Kasumi-1 (cell line): ENCODE measurements at regions not wholly inside any gene's neighbourhood (a gene's known extent, or its start where the extent isn't known, plus 50 kb on each side); places are given as distances from the start of the nearest gene placed in this dataset.
"Not testable (repeated sequence)": the region's sequence is repeated elsewhere in the genome, so short reads cannot be mapped to it uniquely, and the experiment has no call there.

Source experiments
- DNase-seq, 2 experiments: peaks; one replicate each; lab custom pipeline; 2025; lab: John Stamatoyannopoulos, UW

- not testable (repeated sequence) for DNase-seq
Observed at GRCh38 chr15:20473465-20473864, 68.1 kb downstream of the GOLGA6L6 start.

DNA sequence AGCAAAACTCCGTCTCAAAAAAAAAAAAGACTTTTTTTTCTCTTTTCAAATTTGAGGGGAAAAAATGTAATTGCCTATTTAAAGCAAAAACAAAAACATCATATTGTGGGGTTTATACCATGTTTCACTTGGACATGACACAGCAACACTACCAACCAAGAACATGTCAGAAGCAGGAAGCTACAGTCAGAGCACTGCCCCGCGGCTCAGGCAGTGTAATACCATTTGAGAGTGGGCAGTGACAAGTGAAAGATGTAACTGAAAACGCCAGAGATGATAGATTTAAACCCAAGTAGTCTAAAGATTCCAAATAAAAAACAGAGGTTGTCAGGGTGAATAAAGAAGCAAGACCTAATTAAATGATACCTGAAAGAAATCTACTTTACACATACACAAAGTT is 68.6 kb downstream of the GOLGA6L6 start:
- not testable (repeated sequence) for DNase-seq

DNA sequence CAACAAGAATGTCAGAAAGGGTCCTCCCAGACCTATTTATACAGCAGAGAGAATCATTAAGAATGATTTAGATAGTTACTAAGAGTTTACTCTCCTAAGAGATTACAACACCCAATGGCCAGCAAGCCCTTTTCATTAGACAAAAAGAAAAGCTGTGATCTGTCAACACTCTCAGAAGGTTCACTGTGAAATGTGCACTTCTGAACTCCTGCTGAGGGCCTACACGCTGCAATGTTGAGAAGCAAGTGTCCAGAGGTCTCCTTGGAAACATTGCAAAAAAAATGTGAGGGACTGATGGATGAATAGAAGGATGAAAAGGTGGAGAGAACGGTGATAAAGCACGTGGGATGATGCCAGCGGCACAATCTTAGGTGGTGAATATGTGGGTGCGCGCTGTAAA is 70.8 kb downstream of the GOLGA6L6 start:
- DNase-seq = not testable (repeated sequence)

- not testable (repeated sequence) for DNase-seq
Observed at GRCh38 chr15:20441138-20441537, 100.5 kb downstream of the GOLGA6L6 start.

GRCh38 chr15:20440390-20440789 is 101.2 kb downstream of the GOLGA6L6 start:
- not testable (repeated sequence) for DNase-seq

DNA sequence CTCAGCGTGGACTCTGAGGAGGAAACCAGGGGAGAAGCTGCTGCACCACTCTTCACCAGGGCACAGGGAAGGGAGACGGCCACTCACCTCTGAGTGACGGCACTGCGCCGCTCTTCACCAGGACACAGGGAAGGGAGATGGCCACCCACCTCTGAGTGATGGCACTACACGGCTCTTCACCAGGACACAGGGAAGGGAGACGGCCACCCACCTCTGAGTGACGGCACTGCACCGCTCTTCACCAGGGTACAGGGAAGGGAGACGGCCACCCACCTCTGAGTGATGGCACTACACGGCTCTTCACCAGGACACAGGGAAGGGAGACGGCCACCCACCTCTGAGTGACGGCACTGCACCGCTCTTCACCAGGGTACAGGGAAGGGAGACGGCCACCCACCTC is 102.5 kb downstream of the GOLGA6L6 start:
- DNase-seq = not testable (repeated sequence)

- not testable (repeated sequence) for DNase-seq
Observed at GRCh38 chr15:20438255-20438654, 103.3 kb downstream of the GOLGA6L6 start.

DNA sequence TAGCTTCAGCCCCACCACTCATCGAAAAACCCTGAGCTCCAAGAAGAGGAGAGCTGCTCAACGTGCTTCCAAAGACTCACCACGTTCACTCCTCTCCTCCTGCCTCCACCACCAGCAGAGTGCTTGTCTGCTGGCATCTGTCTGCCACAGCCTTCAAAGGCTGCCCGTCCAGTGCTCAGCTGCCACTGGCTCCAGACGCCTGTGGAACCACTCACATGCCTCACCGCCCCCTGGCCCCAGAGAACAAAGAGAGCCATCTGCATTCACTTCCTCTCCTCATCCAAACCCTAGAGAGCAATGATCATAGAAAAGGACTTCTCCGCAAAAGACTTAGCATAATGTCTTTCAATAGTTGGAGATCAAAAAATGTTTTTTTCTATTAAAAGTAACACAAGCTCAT is 108.1 kb downstream of the GOLGA6L6 start:
- DNase-seq = not testable (repeated sequence)

- DNase-seq = not testable (repeated sequence)
Observed at GRCh38 chr15:20430495-20430894, 111.1 kb downstream of the GOLGA6L6 start.

DNA sequence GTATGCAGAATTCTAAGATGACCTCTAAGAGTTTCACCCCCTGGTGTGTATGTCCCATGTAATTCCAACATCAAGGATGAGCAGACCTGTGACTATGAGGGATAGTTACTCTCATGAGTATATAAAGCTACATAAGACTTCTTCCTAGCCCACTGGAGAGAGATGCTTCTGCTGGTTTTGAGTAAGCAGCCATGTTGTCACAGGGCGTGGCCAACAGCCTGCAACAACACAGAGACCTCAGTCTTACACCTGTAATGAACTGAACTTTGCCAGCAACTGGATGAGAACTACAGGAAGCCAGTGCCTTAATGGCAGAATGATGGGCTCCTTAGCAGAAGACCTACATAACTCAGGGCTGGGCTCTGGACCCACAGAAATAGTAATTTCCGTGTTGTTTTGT is 120.9 kb downstream of the GOLGA6L6 start:
- not testable (repeated sequence) for DNase-seq

GRCh38 chr15:20416618-20417017 is 125.0 kb downstream of the GOLGA6L6 start:
- not testable (repeated sequence) for DNase-seq

DNA sequence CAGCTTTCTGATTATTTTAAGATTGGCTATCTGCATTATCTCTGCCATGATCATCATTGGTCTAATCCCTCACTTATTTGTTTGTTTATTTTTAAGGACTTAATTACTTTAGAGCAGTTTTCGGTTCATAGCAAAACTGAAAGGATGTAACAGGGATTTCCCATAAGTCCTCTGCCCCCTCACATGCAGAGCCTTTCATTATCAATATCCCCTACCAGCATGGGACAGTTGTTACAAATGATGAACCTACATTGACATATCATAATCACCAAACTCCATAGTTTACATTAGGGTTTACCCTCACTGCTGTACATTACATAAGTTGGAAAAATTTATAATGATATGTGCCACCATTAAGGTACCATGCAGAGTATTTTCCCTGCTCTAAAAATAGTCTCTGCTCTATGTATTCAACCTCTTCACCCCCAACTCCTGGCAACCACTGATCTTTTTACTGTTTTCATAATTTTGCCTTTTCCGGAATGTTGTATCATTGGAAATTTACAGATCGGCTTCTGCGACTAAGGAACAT is 131.9 kb downstream of the GOLGA6L6 start:
- not testable (repeated sequence) for DNase-seq

- no peak for DNase-seq
Observed at GRCh38 chr15:20409247-20409646, 132.4 kb downstream of the GOLGA6L6 start.

GRCh38 chr15:20407553-20407952 is 134.0 kb downstream of the GOLGA6L6 start:
- no peak for DNase-seq

GRCh38 chr15:20404571-20404970 is 137.0 kb downstream of the GOLGA6L6 start:
- DNase-seq = not testable (repeated sequence)

DNA sequence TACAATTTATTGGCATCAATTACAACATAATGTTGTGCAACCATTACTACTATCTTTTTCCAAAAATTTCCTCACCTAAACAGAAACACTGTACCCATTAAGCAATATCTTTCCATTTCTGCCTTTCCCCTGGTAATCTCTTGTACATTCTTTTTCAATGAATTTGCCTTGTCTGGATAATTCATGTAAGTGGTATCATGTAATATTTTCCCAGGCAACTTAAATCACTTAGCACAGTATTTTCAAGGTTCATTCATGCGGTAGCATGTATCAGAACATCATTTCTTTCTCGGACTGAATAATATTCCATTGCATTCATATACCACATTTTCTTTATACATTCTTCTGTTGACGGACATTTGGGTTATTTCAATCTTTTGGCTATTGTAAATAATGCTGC is 139.0 kb downstream of the GOLGA6L6 start:
- not testable (repeated sequence) for DNase-seq

DNA sequence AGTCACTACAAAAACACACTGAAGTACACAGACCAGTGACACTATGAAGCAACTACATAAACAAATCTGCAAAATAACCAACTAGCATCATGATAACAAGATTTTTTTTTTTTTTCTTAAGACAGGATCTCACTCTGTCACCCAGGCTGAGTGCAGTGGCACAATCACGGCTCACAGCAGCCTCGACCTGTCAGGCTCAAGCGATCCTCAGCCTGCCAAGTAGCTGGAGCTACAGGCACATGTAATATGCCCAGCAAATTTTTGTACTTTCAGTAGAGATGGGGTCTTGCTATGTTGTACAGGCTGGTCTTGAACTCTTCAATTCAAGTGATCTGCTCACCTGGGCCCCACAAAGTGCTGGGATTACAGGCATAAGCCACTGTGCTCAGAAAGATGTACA is 140.5 kb downstream of the GOLGA6L6 start:
- DNase-seq = not testable (repeated sequence)

DNA sequence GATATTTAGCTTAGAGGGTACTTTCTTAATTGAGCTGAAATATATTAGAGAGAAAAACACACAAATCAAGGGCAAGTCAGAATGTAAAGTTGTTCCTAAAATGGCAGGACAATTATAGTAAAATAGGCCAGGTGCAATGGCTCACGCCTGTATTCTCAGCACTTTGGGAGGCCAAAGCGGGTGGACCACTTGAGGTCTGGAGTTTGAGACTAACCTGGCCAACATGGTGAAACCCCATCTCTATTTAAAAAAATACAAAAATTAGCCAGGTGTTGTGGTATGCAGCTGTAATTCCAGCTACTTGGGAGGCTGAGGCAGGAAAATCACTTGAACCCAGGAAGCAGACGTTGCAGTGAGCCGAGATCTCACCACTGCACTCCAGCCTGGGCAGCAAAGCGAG is 142.9 kb downstream of the GOLGA6L6 start:
- DNase-seq = not testable (repeated sequence)

DNA sequence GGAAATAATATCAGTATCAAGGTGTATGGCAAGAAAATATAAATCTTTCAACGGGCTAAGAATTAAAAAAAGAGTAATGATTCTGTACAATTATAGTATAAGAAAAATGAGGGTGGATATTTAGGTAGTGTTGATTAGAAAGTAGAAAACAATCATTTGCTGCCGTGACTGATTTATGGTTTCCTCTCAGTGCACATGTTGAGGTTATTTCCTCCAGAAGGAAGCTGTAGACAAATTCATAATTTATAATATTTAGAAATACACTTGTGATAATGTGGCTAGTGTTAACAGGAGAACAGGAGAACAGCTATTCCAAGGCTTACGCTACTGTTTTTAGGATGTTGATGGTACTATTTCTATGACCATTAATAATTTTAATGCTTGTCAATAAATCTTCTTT is 153.4 kb downstream of the GOLGA6L6 start:
- DNase-seq = not testable (repeated sequence)

- no peak for DNase-seq
Observed at GRCh38 chr15:20386198-20386597, 155.4 kb downstream of the GOLGA6L6 start.

DNA sequence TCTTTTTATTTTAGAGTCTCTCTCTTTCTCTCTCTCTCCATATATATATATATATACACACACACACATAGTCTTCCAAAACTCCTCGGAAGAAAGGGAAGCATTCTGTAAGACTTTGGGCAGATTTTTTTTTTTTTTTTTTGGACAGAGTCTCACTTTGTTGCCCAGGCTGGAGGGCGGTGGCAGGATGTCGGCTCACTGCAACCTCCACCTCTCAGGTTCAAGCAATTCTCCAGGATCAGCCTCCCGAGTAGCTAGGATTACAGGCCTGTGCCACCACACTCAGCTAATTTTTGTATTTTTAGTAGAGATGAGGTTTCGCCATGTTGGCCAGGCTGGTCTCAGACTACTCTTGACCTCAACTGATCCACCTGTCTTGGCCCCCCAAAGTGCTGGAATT is 161.4 kb downstream of the GOLGA6L6 start:
- DNase-seq = not testable (repeated sequence)

- no peak for DNase-seq
Observed at GRCh38 chr15:20376872-20377271, 164.7 kb downstream of the GOLGA6L6 start.

DNA sequence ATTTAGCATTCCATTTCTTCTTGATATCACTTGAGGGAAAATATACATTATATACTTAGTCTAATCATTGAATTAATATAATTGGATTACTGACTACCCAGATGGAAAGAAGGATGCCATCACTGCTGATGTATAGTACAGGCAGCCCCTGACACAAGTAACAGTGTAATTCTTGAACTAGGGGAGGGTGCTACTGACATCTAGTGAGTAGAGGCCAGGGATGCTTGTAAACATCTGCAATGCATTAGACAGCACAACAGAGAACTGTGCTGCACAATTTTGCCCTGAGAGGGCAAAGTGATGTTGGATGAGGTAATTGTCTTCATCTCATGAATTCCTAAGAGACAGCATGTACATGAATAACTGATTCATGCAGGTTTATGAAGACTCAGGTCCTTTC is 169.2 kb downstream of the GOLGA6L6 start:
- not testable (repeated sequence) for DNase-seq

DNA sequence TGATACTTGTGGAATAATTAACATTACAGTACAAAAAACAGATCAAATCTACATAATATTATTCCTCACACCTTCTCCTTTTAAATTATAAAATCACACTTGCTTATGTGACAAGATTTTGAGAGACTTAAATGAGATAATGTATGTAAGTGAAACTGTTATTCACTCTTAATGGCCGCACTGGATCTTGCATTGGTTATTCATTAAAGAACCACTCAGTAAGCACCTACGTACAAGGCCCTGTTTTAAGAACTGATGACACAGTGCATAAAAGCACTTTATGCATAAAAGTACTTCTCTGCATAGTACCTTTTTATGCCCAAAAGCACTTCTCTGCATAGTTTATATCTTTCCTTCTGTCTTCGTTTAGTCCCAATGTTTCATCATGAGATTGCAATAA is 172.1 kb downstream of the GOLGA6L6 start:
- DNase-seq = no peak
